AG04450 (cell line): ENCODE measurements at regions not wholly inside any gene's neighbourhood (a gene's known extent, or its start where the extent isn't known, plus 50 kb on each side); places are given as distances from the start of the nearest gene placed in this dataset.

Source experiments
- CTCF ChIA-PET: fragments of 300-600, 350-600 bp; formaldehyde crosslinking; extraction: SDS; loops from one replicate; lab custom pipeline; 2022; ENCODE audit warnings: antibody characterized with exemption, inconsistent platforms; lab: Charles Lee
- POLR2A ChIA-PET: fragments of 350-600 bp; formaldehyde crosslinking; extraction: SDS; loops from one replicate; lab custom pipeline; 2021; ENCODE audit warnings: antibody characterized with exemption, inconsistent platforms; lab: Yijun Ruan, JAX
- DNase-seq: peaks from one replicate; pipeline ENCODE4 v3.0.0-alpha.2; 2011; ENCODE audit warnings: low read depth, low spot score
- H3K27ac ChIP-seq: one replicate; pipeline ENCODE4 v1.5.1; 2012; ENCODE audit warnings: low read depth, low read length, control low read depth
- H3K27me3 ChIP-seq: one replicate; pipeline ENCODE4 v1.6.0; 2012; ENCODE audit warnings: low read length; ENCODE audit not compliant: control insufficient read depth, insufficient read depth
- H3K4me3 ChIP-seq: 2 replicates; pipeline ENCODE4 v1.5.1; 2011; ENCODE audit warnings: mild to moderate bottlenecking, low read depth, low read length, control low read depth
- H3K9me3 ChIP-seq: 2 replicates; pipeline ENCODE4 v1.5.1; 2012; ENCODE audit warnings: low read length; ENCODE audit not compliant: control insufficient read depth, insufficient read depth
- CTCF ChIP-seq: IDR thresholded peaks from 2 replicates; pipeline ENCODE4 v1.5.1; 2011; ENCODE audit warnings: low read depth, low read length, control low read depth, inconsistent platforms

GRCh38 chr2:236876642-236877041, 209.0 kb upstream of the COPS8 start:
- Histone ChIP-seq H3K27me3 (no peaks in the 10 kb centered on the region), H3K9me3 (no peaks in the 10 kb centered on the region), H3K27ac (no peak overlapping the region), H3K4me3 (no peak overlapping the region)
- no peak for DNase-seq
- ChIA-PET CTCF (no interaction called here), POLR2A (no interaction called here)
- TF ChIP-seq CTCF = no peak

GRCh38 chr2:236877972-236878371, 207.7 kb upstream of the COPS8 start:
- DNase-seq = no peak
- ChIA-PET CTCF (no interaction called here), POLR2A (no interaction called here)
- no peaks in the 10 kb centered on the region for H3K9me3 ChIP-seq
- no peak overlapping the region for H3K4me3 ChIP-seq
- no peak overlapping the region for H3K27ac ChIP-seq
- H3K27me3 ChIP-seq = no peaks in the 10 kb centered on the region
- TF ChIP-seq CTCF = no peak

- POLR2A ChIA-PET = no interaction called here
Measured at GRCh38 chr2:236879416-236879963, 206.2 kb upstream of the COPS8 start.

GRCh38 chr2:236882074-236882473, 203.6 kb upstream of the COPS8 start:
- no peaks in the 10 kb centered on the region for H3K9me3 ChIP-seq
- no peaks in the 10 kb centered on the region for H3K27me3 ChIP-seq
- ChIA-PET CTCF (no interaction called here), POLR2A (no interaction called here)
- H3K4me3 ChIP-seq = no peak overlapping the region
- TF ChIP-seq CTCF = no peak
- H3K27ac ChIP-seq = no peak overlapping the region
- no peak for DNase-seq

More at GRCh38 chr2:236879416-236879963, 206.2 kb upstream of the COPS8 start:
- DNase-seq = no peak
- no peak overlapping the region for H3K4me3 ChIP-seq
- no peaks in the 10 kb centered on the region for H3K27me3 ChIP-seq
- H3K9me3 ChIP-seq = no peaks in the 10 kb centered on the region
- TF ChIP-seq CTCF = no peak
- CTCF ChIA-PET = no interaction called here
- no peak overlapping the region for H3K27ac ChIP-seq

GRCh38 chr2:236882930-236883329, 202.8 kb upstream of the COPS8 start:
- H3K4me3 ChIP-seq = no peak overlapping the region
- POLR2A ChIA-PET = no interaction called here
- CTCF ChIA-PET = no interaction called here
- no peak for DNase-seq
- no peaks in the 10 kb centered on the region for H3K27me3 ChIP-seq
- TF ChIP-seq CTCF = no peak
- H3K9me3 ChIP-seq = no peaks in the 10 kb centered on the region
- no peak overlapping the region for H3K27ac ChIP-seq
